Liver (tissue), 3 donors: ENCODE measurements at regions not wholly inside any gene's neighbourhood (a gene's known extent, or its start where the extent isn't known, plus 50 kb on each side); places are given as distances from the start of the nearest gene placed in this dataset.

Experiments
- ATF3 ChIP-seq: IDR thresholded peaks from 2 replicates; pipeline ENCODE4 v1.6.1; 2016; ENCODE audit warnings: antibody characterized with exemption
- CTCF ChIP-seq: fragments of 150-350 bp; IDR thresholded peaks from 2 replicates; pipeline ENCODE4 v1.5.1; 2017; ENCODE audit warnings: improper control_type of control experiment, low read depth, low read length; ENCODE audit not compliant: missing input control
- FOXA1 ChIP-seq: IDR thresholded peaks from 2 replicates; pipeline ENCODE4 v1.6.1; 2016; ENCODE audit warnings: antibody characterized with exemption
- MAX ChIP-seq: IDR thresholded peaks from 2 replicates; pipeline ENCODE4 v1.6.1; 2016; ENCODE audit warnings: antibody characterized with exemption
- NR2F2 ChIP-seq: IDR thresholded peaks from 2 replicates; pipeline ENCODE4 v1.6.1; 2016; ENCODE audit warnings: antibody characterized with exemption
- RAD21 ChIP-seq, 2 donors: IDR thresholded peaks; 2 replicates each; pipeline ENCODE4 v1.6.1; 2016; ENCODE audit warnings: antibody characterized with exemption in 2 of 2, mild to moderate bottlenecking in 2 of 2
- REST ChIP-seq: IDR thresholded peaks from 2 replicates; pipeline ENCODE4 v1.6.1; 2016; ENCODE audit warnings: antibody characterized with exemption, mild to moderate bottlenecking
- RXRA ChIP-seq, 2 donors: IDR thresholded peaks; 2 replicates each; pipeline ENCODE4 v1.6.1; 2017 to 2018; ENCODE audit warnings: antibody characterized with exemption in 2 of 2, mild to moderate bottlenecking in 1 of 2
- SP1 ChIP-seq: IDR thresholded peaks from 2 replicates; pipeline ENCODE4 v1.6.1; 2018; ENCODE audit warnings: antibody characterized with exemption, mild to moderate bottlenecking
- TAF1 ChIP-seq: conservative IDR thresholded peaks from 2 replicates; pipeline ENCODE4 v1.6.1; 2016; ENCODE audit warnings: antibody characterized with exemption, mild to moderate bottlenecking
- YY1 ChIP-seq: IDR thresholded peaks from 2 replicates; pipeline ENCODE4 v1.6.1; 2016; ENCODE audit warnings: antibody characterized with exemption, mild to moderate bottlenecking
- ZBTB33 ChIP-seq: IDR thresholded peaks from 2 replicates; pipeline ENCODE4 v1.6.1; 2016; ENCODE audit warnings: antibody characterized with exemption
- donor health status: healthy.
- donor health status: healthy.

GRCh38 chr6:170099387-170099786, 191.5 kb downstream of the DLL1 start:
- TF ChIP-seq REST (no peak), CTCF (no peak), ATF3 (no peak), MAX (no peak), TAF1 (no peak), RAD21 (IDR thresholded peaks at IDR 0.05) (no peak), FOXA1 (no peak), RXRA (IDR thresholded peaks at IDR 0.05) (no peak), NR2F2 (no peak), YY1 (no peak), SP1 (no peak), ZBTB33 (no peak)
